ENCODE measurements at regions not wholly inside any gene's neighbourhood (a gene's known extent, or its start where the extent isn't known, plus 50 kb on each side); places are given as distances from the start of the nearest gene placed in this dataset.

GRCh38 chr4:156594624-156595023 lies 377.0 kb downstream of the PDGFC start:
- no peaks in the 10 kb centered on the region for H3K36me3 Mint-ChIP-seq (ENCODE audit: low read depth)
- no peak overlapping the region for H3K27ac Mint-ChIP-seq
- ATAC-seq (ENCODE audit: low read depth) (no peak), DNase-seq (no peak)
- no peak for TF ChIP-seq CTCF (IDR thresholded peaks at IDR 0.05)
- peaks cover 4% of the 10 kb centered on the region for H3K9me3 Mint-ChIP-seq
- intact Hi-C loops (cut with micrococcal nuclease): no loop called here
- H3K27me3 Mint-ChIP-seq: no peaks in the 10 kb centered on the region
- ChIA-PET POLR2A (no interaction called here), CTCF (no interaction called here)
- H3K4me1 Mint-ChIP-seq: no peaks in the 10 kb centered on the region
- H3K4me3 Mint-ChIP-seq: no peak overlapping the region

GRCh38 chr4:156593464-156593863 lies 378.1 kb downstream of the PDGFC start:
- ChIA-PET CTCF (no interaction called here), POLR2A (no interaction called here)
- no peak overlapping the region for H3K4me3 Mint-ChIP-seq
- DNase-seq (no peak), ATAC-seq (ENCODE audit: low read depth) (no peak)
- H3K4me1 Mint-ChIP-seq: no peaks in the 10 kb centered on the region
- TF ChIP-seq CTCF (IDR thresholded peaks at IDR 0.05): no peak
- no peaks in the 10 kb centered on the region for H3K36me3 Mint-ChIP-seq (ENCODE audit: low read depth)
- H3K9me3 Mint-ChIP-seq: peaks cover 4% of the 10 kb centered on the region
- H3K27me3 Mint-ChIP-seq: no peaks in the 10 kb centered on the region
- intact Hi-C loops (cut with micrococcal nuclease): no loop called here
- no peak overlapping the region for H3K27ac Mint-ChIP-seq

DNA sequence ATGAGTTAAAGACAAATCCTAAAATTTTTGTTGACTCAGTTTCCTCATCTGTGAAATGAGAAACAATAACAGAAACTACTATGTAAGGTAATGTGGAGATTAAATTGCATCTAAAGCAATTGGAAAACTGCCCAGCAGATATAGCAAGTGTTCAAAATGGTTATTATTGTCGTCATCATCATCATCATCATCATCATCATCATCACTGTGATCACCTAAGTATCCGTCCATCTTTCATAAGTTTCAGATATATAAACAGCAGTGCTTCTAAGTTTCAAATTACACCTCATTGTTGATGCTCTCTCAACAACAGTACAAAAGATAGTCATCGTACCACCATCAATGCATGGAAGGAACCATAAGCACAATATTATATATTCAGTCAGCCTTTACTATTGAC lies 379.9 kb downstream of the PDGFC start:
- ATAC-seq (ENCODE audit: low read depth) (no peak), DNase-seq (no peak)
- Mint-ChIP-seq H3K27ac (no peak overlapping the region), H3K27me3 (no peaks in the 10 kb centered on the region), H3K4me1 (no peaks in the 10 kb centered on the region), H3K36me3 (ENCODE audit: low read depth) (no peaks in the 10 kb centered on the region), H3K9me3 (peaks cover 4% of the 10 kb centered on the region), H3K4me3 (no peak overlapping the region)
- ChIA-PET POLR2A (no interaction called here), CTCF (no interaction called here)
- no peak for TF ChIP-seq CTCF (IDR thresholded peaks at IDR 0.05)
- intact Hi-C loops (cut with micrococcal nuclease): no loop called here

DNA sequence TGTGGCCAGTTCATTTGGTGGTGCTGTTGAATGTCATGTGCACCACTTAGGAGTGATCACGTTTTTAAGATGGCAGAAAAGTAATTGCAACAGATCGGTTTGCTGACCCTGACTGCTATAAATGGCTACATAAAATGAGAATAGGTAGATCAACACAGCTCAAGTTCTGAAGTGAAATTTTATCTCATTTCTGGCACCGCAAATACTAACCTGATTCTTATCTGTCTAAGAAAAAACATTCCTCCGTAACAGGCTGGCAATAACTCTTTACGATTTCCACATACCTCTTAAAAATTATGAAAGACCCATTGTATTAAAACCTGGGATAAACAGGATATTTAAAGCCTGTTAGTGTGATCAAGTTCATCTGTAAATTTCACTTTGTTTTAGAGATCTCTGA lies 387.5 kb downstream of the PDGFC start:
- no peaks in the 10 kb centered on the region for H3K36me3 Mint-ChIP-seq (ENCODE audit: low read depth)
- TF ChIP-seq CTCF (IDR thresholded peaks at IDR 0.05): no peak
- H3K9me3 Mint-ChIP-seq: no peaks in the 10 kb centered on the region
- no peaks in the 10 kb centered on the region for H3K27me3 Mint-ChIP-seq
- CTCF ChIA-PET: no interaction called here
- no peak overlapping the region for H3K4me3 Mint-ChIP-seq
- no peak overlapping the region for H3K27ac Mint-ChIP-seq
- no peaks in the 10 kb centered on the region for H3K4me1 Mint-ChIP-seq
- ATAC-seq (ENCODE audit: low read depth) (no peak), DNase-seq (no peak)
- intact Hi-C loops (cut with micrococcal nuclease): no loop called here
- POLR2A ChIA-PET: no interaction called here

- TF ChIP-seq CTCF (IDR thresholded peaks at IDR 0.05): no peak
- Mint-ChIP-seq H3K36me3 (ENCODE audit: low read depth) (no peaks in the 10 kb centered on the region), H3K9me3 (no peaks in the 10 kb centered on the region), H3K4me3 (no peak overlapping the region), H3K27me3 (no peaks in the 10 kb centered on the region), H3K4me1 (no peaks in the 10 kb centered on the region), H3K27ac (no peak overlapping the region)
- ChIA-PET POLR2A (no interaction called here), CTCF (no interaction called here)
- DNase-seq (no peak), ATAC-seq (ENCODE audit: low read depth) (no peak)
- intact Hi-C loops (cut with micrococcal nuclease): no loop called here
Measured at GRCh38 chr4:156583265-156583664, 388.3 kb downstream of the PDGFC start.

Measured in activated B cell treated with CpG ODN at 0.5 μM for 24 hours (primary cell).